Gastrocnemius medialis (tissue), 4 donors: ENCODE measurements at regions not wholly inside any gene's neighbourhood (a gene's known extent, or its start where the extent isn't known, plus 50 kb on each side); places are given as distances from the start of the nearest gene placed in this dataset.

Experiments used
- CTCF ChIP-seq, 5 experiments: fragments of 450-650 bp in 3 of 5; fragments of 200-600 bp in 2 of 5; sonication (generic) in 2 of 5; IDR thresholded peaks in 4 of 5; conservative IDR thresholded peaks in 1 of 5; 1 replicate in 4 of 5; 2 replicates in 1 of 5; pipeline ENCODE4 v1.5.1; 2016 to 2019; ENCODE audit warnings: antibody characterized with exemption in 5 of 5, mild to moderate bottlenecking in 3 of 5, moderate library complexity in 3 of 5
- POLR2A ChIP-seq, 2 donors: fragments of 450-650 bp; IDR thresholded peaks; one replicate each; pipeline ENCODE4 v1.6.1; 2017; ENCODE audit warnings: antibody characterized with exemption in 2 of 2, mild to moderate bottlenecking in 2 of 2, moderate library complexity in 2 of 2

GRCh38 chr5:31096238-31096865, 97.1 kb upstream of the CDH6 start:
- TF ChIP-seq CTCF (IDR thresholded peaks at IDR 0.05 in 4 of 5, conservative IDR thresholded peaks at IDR 0.05 in 1 of 5) (no peak), POLR2A (IDR thresholded peaks at IDR 0.05) (no peak)
